Lower leg skin (tissue), 3 donors: ENCODE measurements at regions not wholly inside any gene's neighbourhood (a gene's known extent, or its start where the extent isn't known, plus 50 kb on each side); places are given as distances from the start of the nearest gene placed in this dataset.

Experiments used
- CTCF ChIP-seq, 3 donors: fragments of 450-650 bp; IDR thresholded peaks; one replicate each; pipeline ENCODE4 v1.5.1; 2016; ENCODE audit warnings: antibody characterized with exemption in 3 of 3, mild to moderate bottlenecking in 3 of 3, moderate library complexity in 2 of 3
- POLR2A ChIP-seq, 2 donors: fragments of 450-650 bp; IDR thresholded peaks; one replicate each; pipeline ENCODE4 v1.6.1; 2016 to 2017; ENCODE audit warnings: antibody characterized with exemption in 2 of 2, mild to moderate bottlenecking in 1 of 2, moderate library complexity in 1 of 2

- no peak for TF ChIP-seq CTCF (IDR thresholded peaks at IDR 0.05)
- no peak for TF ChIP-seq POLR2A (IDR thresholded peaks at IDR 0.05)
Observed at GRCh38 chr2:16107246-16107645, 166.9 kb downstream of the MYCN start.
